ENCODE measurements at regions not wholly inside any gene's neighbourhood (a gene's known extent, or its start where the extent isn't known, plus 50 kb on each side); places are given as distances from the start of the nearest gene placed in this dataset.

- TF ChIP-seq REST (IDR thresholded peaks at IDR 0.05; ENCODE audit: low read depth) (no peak), FOXM1 (IDR thresholded peaks at IDR 0.05; ENCODE audit: borderline replicate concordance, low read depth) (no peak), ZBTB7A (IDR thresholded peaks at IDR 0.05; ENCODE audit: low read depth) (no peak), MAX (IDR thresholded peaks at IDR 0.05) (no peak), CEBPB (IDR thresholded peaks at IDR 0.05) (no peak), TCF12 (IDR thresholded peaks at IDR 0.05; ENCODE audit: low read depth) (no peak), NFIC (IDR thresholded peaks at IDR 0.05) (no peak), USF1 (IDR thresholded peaks at IDR 0.05) (no peak), EP300 (IDR thresholded peaks at IDR 0.05; ENCODE audit: borderline replicate concordance) (no peak), CREB1 (IDR thresholded peaks at IDR 0.05; ENCODE audit: low read depth) (no peak), YY1 (IDR thresholded peaks at IDR 0.05; ENCODE audit: low read depth) (no peak), EGR1 (IDR thresholded peaks at IDR 0.05) (no peak), RAD21 (IDR thresholded peaks at IDR 0.05; ENCODE audit: low read depth) (no peak)
Measured at GRCh38 chr2:8408560-8409460, 273.0 kb upstream of the ID2 start.
